ENCODE measurements at regions not wholly inside any gene's neighbourhood (a gene's known extent, or its start where the extent isn't known, plus 50 kb on each side); places are given as distances from the start of the nearest gene placed in this dataset.

DNA sequence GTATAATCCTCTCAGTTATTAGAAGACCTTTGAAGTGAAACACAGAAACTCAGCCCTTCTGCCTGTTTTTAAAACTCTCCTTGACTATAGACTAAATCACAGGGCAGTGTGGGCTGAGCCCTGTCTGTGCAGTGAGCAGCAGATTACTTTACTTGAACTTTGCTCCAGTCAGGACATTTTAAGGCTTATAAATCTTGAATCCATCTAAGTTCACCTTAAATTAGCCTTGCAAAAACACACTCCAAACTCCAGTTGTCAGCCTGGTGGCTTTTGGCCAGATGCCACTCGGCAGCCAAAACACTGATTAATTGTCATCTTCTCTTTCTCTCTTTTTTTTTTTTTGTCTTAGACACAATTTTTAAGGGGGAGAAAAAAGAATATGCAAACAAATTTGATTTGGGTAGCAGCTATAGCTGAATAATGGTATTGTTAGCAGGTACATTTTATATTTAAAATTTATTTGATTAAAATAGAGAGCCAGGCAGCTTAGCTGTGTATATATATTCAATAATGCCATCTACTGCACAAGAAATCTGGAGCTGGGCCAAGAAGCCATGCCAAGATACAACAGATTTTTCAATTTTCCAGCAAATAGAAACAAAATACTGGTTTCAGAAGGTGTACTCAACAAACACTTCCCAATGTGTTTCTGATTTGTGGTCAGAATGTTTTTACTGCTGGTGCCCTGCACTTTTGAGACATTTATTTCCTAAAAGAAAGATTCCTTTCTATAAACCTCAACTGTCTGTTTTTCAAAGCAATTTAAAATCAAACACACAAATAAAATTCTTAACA, 247.7 kb downstream of the TFEC start:
- TF ChIP-seq, protein P1, sequence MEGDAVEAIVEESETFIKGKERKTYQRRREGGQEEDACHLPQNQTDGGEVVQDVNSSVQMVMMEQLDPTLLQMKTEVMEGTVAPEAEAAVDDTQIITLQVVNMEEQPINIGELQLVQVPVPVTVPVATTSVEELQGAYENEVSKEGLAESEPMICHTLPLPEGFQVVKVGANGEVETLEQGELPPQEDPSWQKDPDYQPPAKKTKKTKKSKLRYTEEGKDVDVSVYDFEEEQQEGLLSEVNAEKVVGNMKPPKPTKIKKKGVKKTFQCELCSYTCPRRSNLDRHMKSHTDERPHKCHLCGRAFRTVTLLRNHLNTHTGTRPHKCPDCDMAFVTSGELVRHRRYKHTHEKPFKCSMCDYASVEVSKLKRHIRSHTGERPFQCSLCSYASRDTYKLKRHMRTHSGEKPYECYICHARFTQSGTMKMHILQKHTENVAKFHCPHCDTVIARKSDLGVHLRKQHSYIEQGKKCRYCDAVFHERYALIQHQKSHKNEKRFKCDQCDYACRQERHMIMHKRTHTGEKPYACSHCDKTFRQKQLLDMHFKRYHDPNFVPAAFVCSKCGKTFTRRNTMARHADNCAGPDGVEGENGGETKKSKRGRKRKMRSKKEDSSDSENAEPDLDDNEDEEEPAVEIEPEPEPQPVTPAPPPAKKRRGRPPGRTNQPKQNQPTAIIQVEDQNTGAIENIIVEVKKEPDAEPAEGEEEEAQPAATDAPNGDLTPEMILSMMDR (IDR thresholded peaks at IDR 0.05; ENCODE audit: insufficient read depth, low read length), result no peak
- TF ChIP-seq, protein P2, sequence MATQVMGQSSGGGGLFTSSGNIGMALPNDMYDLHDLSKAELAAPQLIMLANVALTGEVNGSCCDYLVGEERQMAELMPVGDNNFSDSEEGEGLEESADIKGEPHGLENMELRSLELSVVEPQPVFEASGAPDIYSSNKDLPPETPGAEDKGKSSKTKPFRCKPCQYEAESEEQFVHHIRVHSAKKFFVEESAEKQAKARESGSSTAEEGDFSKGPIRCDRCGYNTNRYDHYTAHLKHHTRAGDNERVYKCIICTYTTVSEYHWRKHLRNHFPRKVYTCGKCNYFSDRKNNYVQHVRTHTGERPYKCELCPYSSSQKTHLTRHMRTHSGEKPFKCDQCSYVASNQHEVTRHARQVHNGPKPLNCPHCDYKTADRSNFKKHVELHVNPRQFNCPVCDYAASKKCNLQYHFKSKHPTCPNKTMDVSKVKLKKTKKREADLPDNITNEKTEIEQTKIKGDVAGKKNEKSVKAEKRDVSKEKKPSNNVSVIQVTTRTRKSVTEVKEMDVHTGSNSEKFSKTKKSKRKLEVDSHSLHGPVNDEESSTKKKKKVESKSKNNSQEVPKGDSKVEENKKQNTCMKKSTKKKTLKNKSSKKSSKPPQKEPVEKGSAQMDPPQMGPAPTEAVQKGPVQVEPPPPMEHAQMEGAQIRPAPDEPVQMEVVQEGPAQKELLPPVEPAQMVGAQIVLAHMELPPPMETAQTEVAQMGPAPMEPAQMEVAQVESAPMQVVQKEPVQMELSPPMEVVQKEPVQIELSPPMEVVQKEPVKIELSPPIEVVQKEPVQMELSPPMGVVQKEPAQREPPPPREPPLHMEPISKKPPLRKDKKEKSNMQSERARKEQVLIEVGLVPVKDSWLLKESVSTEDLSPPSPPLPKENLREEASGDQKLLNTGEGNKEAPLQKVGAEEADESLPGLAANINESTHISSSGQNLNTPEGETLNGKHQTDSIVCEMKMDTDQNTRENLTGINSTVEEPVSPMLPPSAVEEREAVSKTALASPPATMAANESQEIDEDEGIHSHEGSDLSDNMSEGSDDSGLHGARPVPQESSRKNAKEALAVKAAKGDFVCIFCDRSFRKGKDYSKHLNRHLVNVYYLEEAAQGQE (IDR thresholded peaks at IDR 0.05; ENCODE audit: insufficient replicate concordance, low read depth), result no peak
- TF ChIP-seq POLR2AphosphoS5 (IDR thresholded peaks at IDR 0.05; ENCODE audit: low read depth) (no peak), GABPA (IDR thresholded peaks at IDR 0.05; ENCODE audit: low read depth) (no peak)

Measured in HL-60 (cell line).